HG03439 (cell line): ENCODE measurements at regions not wholly inside any gene's neighbourhood (a gene's known extent, or its start where the extent isn't known, plus 50 kb on each side); places are given as distances from the start of the nearest gene placed in this dataset.
"Not testable (repeated sequence)": the region's sequence is repeated elsewhere in the genome, so short reads cannot be mapped to it uniquely, and the experiment has no call there.

Experiments used
- ATAC-seq: cut with Tn5 transposase; IDR thresholded peaks from one replicate; pipeline ENCODE4 v1.9.1; 2021; ENCODE audit warnings: mild to moderate bottlenecking, moderate library complexity; ENCODE audit not compliant: unreplicated experiment

GRCh38 chr9:73056245-73056644 lies 95.4 kb upstream of the ANXA1 start:
- no peak for ATAC-seq

- no peak for ATAC-seq
Observed at GRCh38 chr9:73054091-73054490, 97.6 kb upstream of the ANXA1 start.

DNA sequence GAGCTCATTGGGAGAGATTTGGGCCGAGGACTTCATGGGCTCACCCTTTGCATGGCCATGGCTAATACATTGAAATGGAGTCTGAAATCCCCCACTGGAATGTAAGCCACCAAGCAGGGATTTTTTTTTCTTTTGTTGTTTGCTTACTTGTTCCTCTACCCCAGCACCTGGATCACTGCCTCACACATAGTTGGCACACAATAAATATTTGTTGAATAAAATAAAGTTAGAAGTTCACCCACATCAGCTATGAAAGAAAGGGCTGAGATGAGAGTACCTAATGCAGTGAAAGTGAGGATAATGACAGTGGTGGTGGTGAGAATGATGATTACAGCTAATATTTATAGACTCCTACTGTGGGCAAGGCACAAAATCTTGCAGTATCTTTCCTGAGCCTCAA lies 98.1 kb upstream of the ANXA1 start:
- no peak for ATAC-seq

GRCh38 chr9:73050887-73051550 lies 98.2 kb upstream of the ALDH1A1 start:
- no peak for ATAC-seq

- ATAC-seq, result no peak
Observed at GRCh38 chr9:73050065-73050816, 97.4 kb upstream of the ALDH1A1 start.

DNA sequence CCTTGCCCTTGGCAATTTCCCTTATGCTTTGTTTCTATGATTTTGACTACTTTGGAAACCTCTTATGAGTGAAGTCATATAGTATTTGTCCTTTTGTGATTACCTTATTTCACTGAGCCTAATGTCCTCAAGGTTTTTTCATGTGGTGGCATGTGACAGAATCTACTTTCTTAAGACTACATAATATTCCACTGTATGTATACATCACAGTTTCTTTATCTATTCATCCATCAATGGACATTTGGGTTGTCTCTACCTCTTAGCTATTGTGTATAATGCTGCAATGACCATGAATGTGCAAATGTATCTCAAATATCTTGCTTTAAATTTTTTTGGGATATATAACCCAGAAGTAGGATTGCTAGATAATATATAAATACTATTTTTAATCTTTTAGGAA lies 96.4 kb upstream of the ALDH1A1 start:
- ATAC-seq, result no peak

DNA sequence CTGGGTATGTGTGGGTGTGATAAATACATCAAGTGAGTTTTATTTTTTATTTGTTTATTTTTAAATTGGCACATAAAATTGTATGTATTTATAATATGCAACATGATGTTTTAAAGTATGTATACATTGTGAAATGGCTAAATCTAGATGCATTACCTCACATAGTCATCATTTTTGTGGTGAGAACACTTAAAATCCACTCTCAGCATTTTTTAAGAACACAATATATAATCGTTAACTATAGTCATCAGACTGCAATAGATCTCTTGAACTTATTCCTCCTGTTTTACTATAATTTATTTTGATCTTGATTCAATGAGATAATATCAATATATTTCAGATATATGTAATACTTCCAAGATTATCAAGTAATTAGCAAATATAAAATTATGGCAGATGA lies 93.9 kb upstream of the ALDH1A1 start:
- ATAC-seq, result no peak

DNA sequence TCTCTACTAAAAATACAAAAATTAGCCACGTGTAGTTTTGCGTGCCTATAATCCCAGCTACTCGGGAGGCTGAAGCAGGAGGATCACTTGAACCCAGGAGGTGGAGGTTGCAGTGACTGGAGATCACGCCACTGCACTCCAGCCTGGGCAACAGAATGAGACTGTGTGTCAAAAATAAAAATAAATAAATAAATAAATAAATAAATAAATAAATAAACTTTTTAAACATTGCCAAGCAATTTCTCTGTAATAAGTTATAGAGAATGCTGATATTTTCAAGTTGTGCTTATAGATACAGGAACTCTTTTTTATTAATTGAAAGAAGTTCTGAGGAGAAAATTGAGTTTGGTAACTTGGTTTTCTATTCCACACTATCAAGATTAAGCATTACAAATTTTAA lies 91.9 kb upstream of the ALDH1A1 start:
- ATAC-seq, result not testable (repeated sequence)

DNA sequence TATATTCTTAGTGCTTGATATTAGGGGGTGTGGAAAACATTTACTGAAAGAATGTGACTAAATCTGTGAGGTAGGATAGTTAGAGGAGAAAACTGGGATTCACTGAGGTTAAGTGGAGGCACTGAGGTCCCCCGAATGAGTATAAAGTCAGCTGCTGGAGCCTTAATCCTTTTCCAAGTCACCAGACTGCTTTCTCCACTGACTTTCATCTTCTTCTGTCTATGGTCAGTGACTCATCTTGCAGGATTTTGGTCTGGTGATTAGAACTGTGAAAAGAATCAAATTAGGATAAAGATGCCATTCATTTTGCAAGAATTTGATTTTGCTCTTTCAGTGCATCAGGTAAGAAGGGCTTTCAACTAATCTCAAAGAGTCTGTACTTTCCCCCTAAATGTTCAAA lies 89.3 kb upstream of the ALDH1A1 start:
- no peak for ATAC-seq

DNA sequence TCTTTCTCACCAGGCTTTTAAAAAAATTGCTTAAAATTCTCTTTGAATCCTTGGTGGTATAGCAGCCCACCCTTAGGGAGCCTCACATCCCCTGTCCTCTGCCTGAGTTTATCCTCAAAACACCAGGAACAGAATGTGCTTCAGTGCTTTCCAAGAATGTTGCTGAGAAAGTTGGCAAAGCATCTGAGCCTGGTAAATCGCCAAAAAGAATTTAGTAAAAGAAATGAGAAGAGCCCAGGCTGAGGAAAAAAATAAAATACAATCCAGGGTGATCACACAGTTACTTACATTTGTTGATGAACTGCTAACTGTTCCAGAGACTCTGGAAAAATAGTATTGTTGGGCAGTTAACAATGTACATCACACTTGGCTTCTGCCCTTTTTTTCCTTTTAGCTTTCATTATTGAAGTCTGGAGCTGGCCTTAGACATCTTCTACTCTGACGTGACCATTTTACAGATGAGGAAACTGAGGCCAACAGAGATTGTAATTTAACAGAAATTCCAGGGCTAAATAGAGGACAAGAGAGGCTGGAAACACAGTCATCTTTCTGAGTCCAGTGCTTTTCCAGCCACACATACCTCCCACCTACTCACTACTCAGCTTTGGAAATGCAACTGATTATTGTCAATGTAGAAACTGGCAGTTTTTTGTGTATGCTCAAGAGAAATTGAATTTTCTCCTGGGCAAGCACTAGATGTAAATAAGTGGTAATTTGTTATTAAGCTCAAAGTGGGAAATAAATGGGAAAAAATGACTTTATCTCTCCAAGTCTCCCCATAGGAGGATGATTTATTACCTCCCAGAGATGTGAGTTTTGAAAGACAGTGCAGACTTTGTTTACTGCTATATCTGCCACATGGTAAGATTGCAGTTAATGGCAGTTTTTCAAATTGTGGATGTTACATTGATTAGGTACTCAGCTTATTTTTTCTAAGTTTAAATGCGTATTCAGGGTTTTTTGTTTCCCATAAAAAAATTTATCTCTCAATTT lies 86.7 kb upstream of the ALDH1A1 start:
- no peak for ATAC-seq

DNA sequence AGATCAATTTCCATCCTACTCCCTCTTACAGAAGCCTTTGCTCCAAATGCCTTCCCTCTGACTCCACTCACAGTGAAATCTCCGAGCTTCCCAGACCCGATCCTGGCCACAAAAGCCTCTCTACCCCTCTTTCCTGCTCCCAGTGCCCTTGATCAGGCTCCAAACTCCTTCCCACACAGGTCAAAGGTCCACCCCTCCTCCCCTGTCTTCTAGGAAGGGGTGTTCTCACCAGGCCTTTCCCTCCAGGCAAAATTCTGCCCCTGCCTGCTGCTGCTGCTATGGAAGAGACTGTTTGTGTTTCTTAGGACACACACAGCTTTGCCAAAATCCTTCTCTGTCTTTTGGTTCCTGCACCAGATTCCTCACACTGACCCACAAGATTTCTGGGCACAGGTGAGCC lies 85.8 kb upstream of the ALDH1A1 start:
- no peak for ATAC-seq

DNA sequence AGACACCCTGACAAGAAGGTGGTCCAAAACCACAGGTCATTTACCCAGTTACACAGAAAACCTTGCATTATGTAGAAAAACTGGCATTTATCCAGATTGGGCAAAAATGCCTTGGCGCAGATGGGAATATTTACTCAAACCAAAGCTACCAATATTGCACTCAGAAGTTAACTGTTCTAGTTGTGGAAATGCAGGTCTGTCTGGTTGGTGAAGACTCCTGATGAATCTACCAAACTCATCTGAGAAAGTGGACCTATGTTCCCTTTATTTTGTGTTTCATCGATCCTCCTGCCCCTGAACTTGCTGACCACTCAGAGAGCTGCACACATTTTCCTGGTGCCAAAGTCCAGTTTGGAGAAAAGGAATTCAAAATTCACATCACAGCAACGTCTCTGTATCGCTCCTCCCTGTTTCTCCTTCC lies 85.2 kb upstream of the ALDH1A1 start:
- no peak for ATAC-seq

GRCh38 chr9:73037613-73038012 lies 84.8 kb upstream of the ALDH1A1 start:
- ATAC-seq, result no peak

DNA sequence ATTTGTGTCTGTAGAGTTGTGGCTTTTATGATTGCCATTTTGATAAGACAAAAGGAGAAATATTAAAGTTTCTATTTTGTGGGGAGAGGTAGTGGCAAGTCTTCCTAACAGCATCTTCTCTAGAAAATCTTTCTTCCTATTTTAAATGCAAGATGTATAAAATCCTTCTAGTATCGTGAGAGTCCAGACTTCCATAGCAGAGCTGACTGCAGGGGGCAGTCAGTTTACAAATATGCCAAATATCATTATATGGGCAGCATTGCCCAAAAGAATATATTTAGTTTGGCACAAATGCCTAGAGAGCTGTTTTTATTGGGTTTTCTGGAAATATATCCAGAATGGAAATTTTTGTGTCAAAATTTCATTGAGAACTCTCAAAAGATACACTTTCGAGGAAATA lies 82.1 kb upstream of the ALDH1A1 start:
- no peak for ATAC-seq

GRCh38 chr9:73031350-73031749 lies 78.5 kb upstream of the ALDH1A1 start:
- ATAC-seq, result no peak

GRCh38 chr9:73030370-73031030 lies 77.6 kb upstream of the ALDH1A1 start:
- no peak for ATAC-seq

DNA sequence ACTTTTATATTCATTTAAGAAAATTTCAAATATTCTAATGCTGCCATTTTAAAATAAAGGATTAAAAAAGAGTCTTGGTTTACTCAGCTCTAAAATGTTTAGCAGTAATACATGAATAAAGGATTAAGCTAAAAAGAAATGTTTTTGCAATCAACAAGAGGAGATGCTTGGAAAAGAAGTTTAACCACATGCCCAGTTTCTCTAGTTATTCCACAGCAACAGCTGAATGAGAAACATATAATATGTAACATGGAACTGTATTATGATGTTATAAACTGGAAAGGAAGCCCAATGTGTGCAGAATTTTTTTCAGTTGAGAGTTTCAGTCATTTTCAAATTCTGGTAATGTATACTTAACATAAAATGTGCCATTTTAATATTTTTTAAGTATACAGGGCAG lies 76.5 kb upstream of the ALDH1A1 start:
- ATAC-seq, result no peak

GRCh38 chr9:73026375-73026774 lies 73.5 kb upstream of the ALDH1A1 start:
- ATAC-seq, result no peak

- ATAC-seq, result no peak
Observed at GRCh38 chr9:73024601-73025034, 71.8 kb upstream of the ALDH1A1 start.

DNA sequence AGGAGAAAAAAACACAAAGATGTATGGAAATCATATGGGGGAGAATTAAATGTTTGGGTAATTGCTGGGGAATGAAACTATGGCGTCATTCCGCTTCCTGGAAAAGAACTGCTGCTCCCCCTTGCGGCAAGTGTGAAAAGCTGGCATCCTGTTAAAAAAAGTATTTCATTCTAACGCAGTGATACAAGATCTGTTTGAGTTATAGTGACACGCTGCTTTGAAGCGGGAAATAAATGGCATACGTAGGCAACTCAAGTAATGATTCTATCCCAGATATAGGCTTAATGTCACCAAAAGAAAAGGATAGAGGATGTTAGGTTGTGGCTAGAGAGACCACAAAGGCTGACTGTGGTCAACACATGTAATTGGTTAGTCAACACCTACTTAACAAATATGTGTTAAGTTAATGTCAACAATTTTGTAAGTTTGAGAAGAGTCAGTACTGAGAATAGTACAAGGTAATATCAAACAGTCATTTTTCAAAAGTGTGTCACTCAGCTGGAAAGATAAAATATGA lies 70.2 kb upstream of the ALDH1A1 start:
- ATAC-seq, result peak; percentile 68

DNA sequence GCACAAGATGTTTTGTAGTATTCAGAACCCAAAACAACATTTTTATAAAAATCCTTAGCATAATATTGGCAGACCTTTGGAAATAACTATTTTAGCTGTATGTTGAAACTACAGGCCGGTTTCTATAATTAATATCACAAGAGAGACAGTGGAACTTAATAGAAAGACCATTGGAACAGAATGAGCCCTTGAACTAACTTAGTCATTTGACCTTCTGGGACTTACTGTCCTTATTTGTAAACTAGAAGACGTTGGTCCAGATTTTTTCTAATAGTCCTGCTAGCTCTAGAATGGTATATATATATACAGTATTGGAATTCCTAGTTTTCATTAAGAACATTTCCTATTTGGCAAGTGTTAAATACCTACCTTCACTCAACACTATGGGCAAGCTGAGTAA lies 69.5 kb upstream of the ALDH1A1 start:
- ATAC-seq, result no peak
